B cell (primary cell): ENCODE measurements at regions not wholly inside any gene's neighbourhood (a gene's known extent, or its start where the extent isn't known, plus 50 kb on each side); places are given as distances from the start of the nearest gene placed in this dataset.

Source experiments
- CTCF ChIP-seq: fragments of 200-600 bp; IDR thresholded peaks from one replicate; pipeline ENCODE4 v1.8.0; 2022; ENCODE audit warnings: antibody characterized with exemption, mild to moderate bottlenecking
- EZH2 ChIP-seq: IDR thresholded peaks from 2 replicates; pipeline ENCODE4 v1.6.1; 2012; ENCODE audit warnings: borderline replicate concordance, low read depth, mild to moderate bottlenecking, moderate library complexity, low read length; ENCODE audit not compliant: insufficient read depth, poor library complexity, severe bottlenecking

- TF ChIP-seq CTCF (no peak), EZH2 (no peak)
Measured at GRCh38 chr2:180062178-180062577, 55.1 kb upstream of the CWC22 start.
